ENCODE measurements at regions not wholly inside any gene's neighbourhood (a gene's known extent, or its start where the extent isn't known, plus 50 kb on each side); places are given as distances from the start of the nearest gene placed in this dataset.
A peak's percentile ranks its signal among the peaks of the same experiment; 100 is the strongest.

- no peak overlapping the region for H3K27ac Mint-ChIP-seq
- no peak overlapping the region for H3K4me3 Mint-ChIP-seq
Measured at GRCh38 chr20:53878262-53879047, 191.9 kb downstream of the BCAS1 start.

GRCh38 chr20:53876956-53877355 lies 193.4 kb downstream of the BCAS1 start:
- no peaks in the 10 kb centered on the region for H3K36me3 Mint-ChIP-seq (ENCODE audit: low read depth)
- intact Hi-C loops (cut with micrococcal nuclease), result no loop called here
- H3K27ac Mint-ChIP-seq, result peak overlapping the region; percentile 5
- H3K27me3 Mint-ChIP-seq, result no peaks in the 10 kb centered on the region
- H3K4me1 Mint-ChIP-seq (ENCODE audit: low read depth), result peaks cover 35% of the 10 kb centered on the region
- peaks cover 10% of the 10 kb centered on the region for H3K9me3 Mint-ChIP-seq
- no peak overlapping the region for H3K4me3 Mint-ChIP-seq

More at GRCh38 chr20:53878262-53879047, 191.9 kb downstream of the BCAS1 start:
- peaks cover 22% of the 10 kb centered on the region for H3K4me1 Mint-ChIP-seq (ENCODE audit: low read depth)
- intact Hi-C loops (cut with micrococcal nuclease), result no loop called here
- H3K27me3 Mint-ChIP-seq, result no peaks in the 10 kb centered on the region
- peaks cover 10% of the 10 kb centered on the region for H3K9me3 Mint-ChIP-seq
- H3K36me3 Mint-ChIP-seq (ENCODE audit: low read depth), result no peaks in the 10 kb centered on the region

GRCh38 chr20:53876470-53876869 lies 193.9 kb downstream of the BCAS1 start:
- H3K36me3 Mint-ChIP-seq (ENCODE audit: low read depth), result no peaks in the 10 kb centered on the region
- H3K4me1 Mint-ChIP-seq (ENCODE audit: low read depth), result peaks cover 39% of the 10 kb centered on the region
- H3K4me3 Mint-ChIP-seq, result no peak overlapping the region
- H3K9me3 Mint-ChIP-seq, result peaks cover 10% of the 10 kb centered on the region
- peak overlapping the region; percentile 5 for H3K27ac Mint-ChIP-seq
- intact Hi-C loops (cut with micrococcal nuclease), result no loop called here
- no peaks in the 10 kb centered on the region for H3K27me3 Mint-ChIP-seq

- Mint-ChIP-seq H3K4me3 (peak overlapping the region; percentile 81), H3K9me3 (peaks cover 10% of the 10 kb centered on the region), H3K36me3 (ENCODE audit: low read depth) (no peaks in the 10 kb centered on the region), H3K27me3 (no peaks in the 10 kb centered on the region), H3K4me1 (ENCODE audit: low read depth) (peaks cover 39% of the 10 kb centered on the region), H3K27ac (peak overlapping the region; percentile 84)
- intact Hi-C loops (cut with micrococcal nuclease), result no loop called here
Measured at GRCh38 chr20:53875452-53875851, 194.9 kb downstream of the BCAS1 start.

GRCh38 chr20:53874706-53875105 lies 195.7 kb downstream of the BCAS1 start:
- H3K36me3 Mint-ChIP-seq (ENCODE audit: low read depth), result no peaks in the 10 kb centered on the region
- H3K27ac Mint-ChIP-seq, result no peak overlapping the region
- peaks cover 33% of the 10 kb centered on the region for H3K4me1 Mint-ChIP-seq (ENCODE audit: low read depth)
- H3K9me3 Mint-ChIP-seq, result peaks cover 10% of the 10 kb centered on the region
- intact Hi-C loops (cut with micrococcal nuclease), result loop anchor here (5.0 kb wide), 2 partner anchors 68 to 297 kb away; no protein-coding TSS in a partner anchor
- no peaks in the 10 kb centered on the region for H3K27me3 Mint-ChIP-seq
- no peak overlapping the region for H3K4me3 Mint-ChIP-seq

- no peak overlapping the region for H3K4me3 Mint-ChIP-seq
- no peak overlapping the region for H3K27ac Mint-ChIP-seq
- no peaks in the 10 kb centered on the region for H3K27me3 Mint-ChIP-seq
- no peaks in the 10 kb centered on the region for H3K36me3 Mint-ChIP-seq (ENCODE audit: low read depth)
- H3K9me3 Mint-ChIP-seq, result peaks cover 10% of the 10 kb centered on the region
- peaks cover 35% of the 10 kb centered on the region for H3K4me1 Mint-ChIP-seq (ENCODE audit: low read depth)
- intact Hi-C loops (cut with micrococcal nuclease), result loop anchor here (5.0 kb wide), 2 partner anchors 68 to 297 kb away; no protein-coding TSS in a partner anchor
Measured at GRCh38 chr20:53874104-53874503, 196.3 kb downstream of the BCAS1 start.

GRCh38 chr20:53873230-53873604 lies 197.2 kb downstream of the BCAS1 start:
- H3K9me3 Mint-ChIP-seq, result peaks cover 10% of the 10 kb centered on the region
- H3K36me3 Mint-ChIP-seq (ENCODE audit: low read depth), result no peaks in the 10 kb centered on the region
- no peak overlapping the region for H3K4me3 Mint-ChIP-seq
- peaks cover 36% of the 10 kb centered on the region for H3K4me1 Mint-ChIP-seq (ENCODE audit: low read depth)
- intact Hi-C loops (cut with micrococcal nuclease), result loop anchor here (5.0 kb wide), 2 partner anchors 69 to 296 kb away; no protein-coding TSS in a partner anchor
- H3K27me3 Mint-ChIP-seq, result no peaks in the 10 kb centered on the region
- H3K27ac Mint-ChIP-seq, result peak overlapping the region; percentile 11

GRCh38 chr20:53872561-53873229 lies 197.7 kb downstream of the BCAS1 start:
- H3K9me3 Mint-ChIP-seq, result peaks cover 10% of the 10 kb centered on the region
- peak overlapping the region; percentile 11 for H3K27ac Mint-ChIP-seq
- H3K27me3 Mint-ChIP-seq, result no peaks in the 10 kb centered on the region
- intact Hi-C loops (cut with micrococcal nuclease), result loop anchor here (5.0 kb wide), 2 partner anchors 70 to 295 kb away; no protein-coding TSS in a partner anchor
- H3K36me3 Mint-ChIP-seq (ENCODE audit: low read depth), result no peaks in the 10 kb centered on the region
- H3K4me3 Mint-ChIP-seq, result no peak overlapping the region
- H3K4me1 Mint-ChIP-seq (ENCODE audit: low read depth), result peaks cover 36% of the 10 kb centered on the region

GRCh38 chr20:53872081-53872541 lies 198.3 kb downstream of the BCAS1 start:
- Mint-ChIP-seq H3K4me1 (ENCODE audit: low read depth) (peaks cover 38% of the 10 kb centered on the region), H3K27ac (peak overlapping the region; percentile 6), H3K4me3 (no peak overlapping the region), H3K9me3 (peaks cover 10% of the 10 kb centered on the region), H3K27me3 (no peaks in the 10 kb centered on the region), H3K36me3 (ENCODE audit: low read depth) (no peaks in the 10 kb centered on the region)
- intact Hi-C loops (cut with micrococcal nuclease), result loop anchor here (5.0 kb wide), 2 partner anchors 70 to 295 kb away; no protein-coding TSS in a partner anchor

- intact Hi-C loops (cut with micrococcal nuclease), result loop anchor here (2.0 to 5.0 kb wide), 3 partner anchors 43 to 294 kb away; no protein-coding TSS in a partner anchor
- no peaks in the 10 kb centered on the region for H3K27me3 Mint-ChIP-seq
- no peaks in the 10 kb centered on the region for H3K36me3 Mint-ChIP-seq (ENCODE audit: low read depth)
- peak overlapping the region; percentile 6 for H3K27ac Mint-ChIP-seq
- H3K4me1 Mint-ChIP-seq (ENCODE audit: low read depth), result peaks cover 44% of the 10 kb centered on the region
- peaks cover 10% of the 10 kb centered on the region for H3K9me3 Mint-ChIP-seq
- H3K4me3 Mint-ChIP-seq, result no peak overlapping the region
Measured at GRCh38 chr20:53871541-53871940, 198.9 kb downstream of the BCAS1 start.

GRCh38 chr20:53870426-53871315 lies 199.7 kb downstream of the BCAS1 start:
- Mint-ChIP-seq H3K9me3 (peaks cover 6% of the 10 kb centered on the region), H3K4me3 (no peak overlapping the region), H3K36me3 (ENCODE audit: low read depth) (no peaks in the 10 kb centered on the region)

GRCh38 chr20:53869466-53870258 lies 200.7 kb downstream of the BCAS1 start:
- peaks cover 49% of the 10 kb centered on the region for H3K4me1 Mint-ChIP-seq (ENCODE audit: low read depth)
- H3K9me3 Mint-ChIP-seq, result no peaks in the 10 kb centered on the region
- H3K27me3 Mint-ChIP-seq, result no peaks in the 10 kb centered on the region
- intact Hi-C loops (cut with micrococcal nuclease), result loop anchor here (2.0 to 5.0 kb wide), 3 partner anchors 45 to 292 kb away; no protein-coding TSS in a partner anchor
- H3K36me3 Mint-ChIP-seq (ENCODE audit: low read depth), result no peaks in the 10 kb centered on the region
- H3K27ac Mint-ChIP-seq, result peak overlapping the region; percentile 74
- no peak overlapping the region for H3K4me3 Mint-ChIP-seq

More at GRCh38 chr20:53870426-53871315, 199.7 kb downstream of the BCAS1 start:
- peaks cover 49% of the 10 kb centered on the region for H3K4me1 Mint-ChIP-seq (ENCODE audit: low read depth)
- intact Hi-C loops (cut with micrococcal nuclease), result loop anchor here (2.0 to 5.0 kb wide), 3 partner anchors 44 to 293 kb away; no protein-coding TSS in a partner anchor
- H3K27ac Mint-ChIP-seq, result no peak overlapping the region
- no peaks in the 10 kb centered on the region for H3K27me3 Mint-ChIP-seq
